GM23338 (cell line): ENCODE measurements at regions not wholly inside any gene's neighbourhood (a gene's known extent, or its start where the extent isn't known, plus 50 kb on each side); places are given as distances from the start of the nearest gene placed in this dataset.

Source experiments
- CTCF ChIP-seq, 2 experiments: fragments of 200-600 bp in 1 of 2; sonication (generic) in 1 of 2; conservative IDR thresholded peaks; 2 replicates each; pipeline versions ENCODE4 v1.5.1 to v1.6.1; 2016 to 2017; ENCODE audit warnings: antibody characterized with exemption in 2 of 2, low read depth in 2 of 2, mild to moderate bottlenecking in 2 of 2, moderate library complexity in 1 of 2
- EZH2 ChIP-seq: fragments of 200-600 bp; sonication (generic); IDR thresholded peaks from one replicate; pipeline ENCODE4 v1.8.0; 2017; ENCODE audit warnings: antibody characterized with exemption, mild to moderate bottlenecking, low read depth; ENCODE audit not compliant: unreplicated experiment
- JUNB ChIP-seq: IDR thresholded peaks from one replicate; pipeline ENCODE4 v1.6.1; 2016; ENCODE audit warnings: antibody characterized with exemption; ENCODE audit not compliant: unreplicated experiment
- POLR2AphosphoS5 ChIP-seq: IDR thresholded peaks from 2 replicates; pipeline ENCODE4 v1.6.1; 2016; ENCODE audit warnings: antibody characterized with exemption, low read depth

GRCh38 chr15:72835294-72835890, 51.8 kb upstream of the ADPGK start:
- TF ChIP-seq CTCF (conservative IDR thresholded peaks at IDR 0.05; ENCODE audit: low read depth in 2 of 2) (peak; percentile 68 to 79), EZH2 (no peak), POLR2AphosphoS5 (no peak), JUNB (no peak)
